Kidney (tissue), 13 donors: ENCODE measurements at regions not wholly inside any gene's neighbourhood (a gene's known extent, or its start where the extent isn't known, plus 50 kb on each side); places are given as distances from the start of the nearest gene placed in this dataset.
"Not testable (repeated sequence)": the region's sequence is repeated elsewhere in the genome, so short reads cannot be mapped to it uniquely, and the experiment has no call there.

Source experiments
- DNase-seq, 5 donors: peaks; one replicate each; pipeline ENCODE4 v3.0.0-alpha.2; 2013 to 2020
- FAIRE-seq: peaks from 2 replicates; lab custom pipeline; 2012; peaks lifted over from hg19 to GRCh38; lab: Jason Lieb, UNC
- H3K27ac ChIP-seq, 2 donors: one replicate each; pipeline ENCODE4 v1.7.0; 2013; ENCODE audit warnings: low read depth in 2 of 2, low read length in 2 of 2, inconsistent platforms in 1 of 2
- H3K27me3 ChIP-seq: one replicate; pipeline ENCODE4 v1.7.1; 2013; ENCODE audit warnings: low read length, inconsistent platforms; ENCODE audit not compliant: control insufficient read depth, insufficient read depth
- H3K36me3 ChIP-seq, 3 donors: one replicate each; pipeline versions ENCODE4 v1.7.0 to v1.7.1; 2013; ENCODE audit warnings: low read length in 3 of 3, control low read depth in 1 of 3, inconsistent platforms in 1 of 3; ENCODE audit not compliant: insufficient read depth in 3 of 3, control insufficient read depth in 2 of 3
- H3K4me1 ChIP-seq, 3 donors: one replicate each; pipeline versions ENCODE4 v1.7.0 to v1.7.1; 2013; ENCODE audit warnings: low read length in 3 of 3, inconsistent platforms in 1 of 3, low read depth in 1 of 3; ENCODE audit not compliant: control insufficient read depth in 2 of 3, insufficient read depth in 2 of 3
- H3K4me3 ChIP-seq, 3 donors: one replicate each; pipeline versions ENCODE4 v1.7.0 to v1.8.1; 2013; ENCODE audit warnings: low read length in 3 of 3, control low read depth in 1 of 3, inconsistent platforms in 1 of 3
- H3K9ac ChIP-seq, 3 donors: one replicate each; pipeline versions ENCODE4 v1.7.0 to v1.7.1; 2013; ENCODE audit warnings: low read length in 3 of 3, control low read depth in 1 of 3, inconsistent platforms in 1 of 3
- H3K9me3 ChIP-seq, 3 donors: one replicate each; pipeline versions ENCODE4 v1.7.0 to v1.7.1; 2013; ENCODE audit warnings: low read length in 3 of 3, control low read depth in 1 of 3, inconsistent platforms in 1 of 3; ENCODE audit not compliant: control insufficient read depth in 2 of 3, insufficient read depth in 1 of 3
- intact Hi-C: fragments of 100-400 bp; cut with DNase I; formaldehyde crosslinking; loops from one replicate; pipeline ENCODE4 v1.11.1; 2022
- TF ChIP-seq, protein P1 (sequence below): IDR thresholded peaks from 3 replicates; pipeline ENCODE4 v1.5.1; 2012; ENCODE audit warnings: mild to moderate bottlenecking, moderate library complexity, borderline replicate concordance; ENCODE audit not compliant: insufficient read depth; ENCODE audit errors: extremely low read depth
- donor health status: control.
- donor health status: control.
- donor health status: control.
- donor health status: control.
- donor health status: control.
- donor health status: DM: yes; HTN: yes; CAD: no.
- donor health status: Normal renal cell carcinoma (clear cell type).

DNA sequence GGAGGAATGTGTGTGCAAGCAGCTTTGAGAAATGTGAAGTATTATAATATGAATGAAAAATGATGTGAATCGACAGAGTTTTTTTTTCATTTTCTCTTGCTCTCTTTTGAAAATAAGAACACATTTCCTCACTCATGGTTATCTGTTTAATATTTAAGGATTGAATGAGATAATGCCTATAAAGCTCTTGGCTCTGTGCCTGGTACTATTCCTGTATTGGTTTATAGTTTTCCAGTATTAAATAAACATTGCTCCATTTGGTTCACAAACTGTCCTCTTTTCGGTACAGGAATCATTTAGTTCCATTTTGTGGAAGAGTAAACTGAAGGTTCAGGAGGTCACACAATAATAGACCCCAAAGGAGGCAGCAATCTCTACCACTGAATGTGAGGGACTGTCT lies 1185.5 kb upstream of the WWC1 start:
- no peak for FAIRE-seq

DNA sequence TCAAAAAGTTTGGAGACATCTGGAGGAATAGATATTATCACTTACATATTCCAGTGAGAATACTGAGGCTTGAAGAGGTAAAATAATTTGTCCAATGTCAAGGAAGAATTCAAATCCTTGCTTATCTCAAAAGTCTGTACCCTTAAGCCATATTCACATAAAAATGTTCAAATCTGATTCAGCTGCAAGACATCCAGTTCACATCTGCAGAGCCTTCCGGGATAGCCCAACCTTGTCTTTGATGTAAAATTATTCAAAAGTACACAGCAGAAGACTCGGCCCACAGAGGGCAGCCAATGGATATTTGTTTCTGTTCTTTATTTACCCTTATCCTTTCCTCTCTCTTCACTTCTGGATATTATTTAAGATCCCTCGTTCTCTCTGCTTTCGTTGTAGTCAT lies 1183.8 kb upstream of the WWC1 start:
- Histone ChIP-seq H3K27ac (no peak overlapping the region), H3K9me3 (no peaks in the 10 kb centered on the region), H3K4me1 (no peaks in the 10 kb centered on the region), H3K4me3 (no peak overlapping the region), H3K36me3 (no peaks in the 10 kb centered on the region), H3K27me3 (no peaks in the 10 kb centered on the region), H3K9ac (no peak overlapping the region)
- TF ChIP-seq, protein P1, sequence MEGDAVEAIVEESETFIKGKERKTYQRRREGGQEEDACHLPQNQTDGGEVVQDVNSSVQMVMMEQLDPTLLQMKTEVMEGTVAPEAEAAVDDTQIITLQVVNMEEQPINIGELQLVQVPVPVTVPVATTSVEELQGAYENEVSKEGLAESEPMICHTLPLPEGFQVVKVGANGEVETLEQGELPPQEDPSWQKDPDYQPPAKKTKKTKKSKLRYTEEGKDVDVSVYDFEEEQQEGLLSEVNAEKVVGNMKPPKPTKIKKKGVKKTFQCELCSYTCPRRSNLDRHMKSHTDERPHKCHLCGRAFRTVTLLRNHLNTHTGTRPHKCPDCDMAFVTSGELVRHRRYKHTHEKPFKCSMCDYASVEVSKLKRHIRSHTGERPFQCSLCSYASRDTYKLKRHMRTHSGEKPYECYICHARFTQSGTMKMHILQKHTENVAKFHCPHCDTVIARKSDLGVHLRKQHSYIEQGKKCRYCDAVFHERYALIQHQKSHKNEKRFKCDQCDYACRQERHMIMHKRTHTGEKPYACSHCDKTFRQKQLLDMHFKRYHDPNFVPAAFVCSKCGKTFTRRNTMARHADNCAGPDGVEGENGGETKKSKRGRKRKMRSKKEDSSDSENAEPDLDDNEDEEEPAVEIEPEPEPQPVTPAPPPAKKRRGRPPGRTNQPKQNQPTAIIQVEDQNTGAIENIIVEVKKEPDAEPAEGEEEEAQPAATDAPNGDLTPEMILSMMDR, result no peak
- FAIRE-seq, result no peak
- DNase-seq, result no peak
- intact Hi-C loops, result no loop called here

More for the DNA sequence above, 1185.5 kb upstream of the WWC1 start:
- TF ChIP-seq, protein P1, result no peak
- no peaks in the 10 kb centered on the region for H3K4me1 ChIP-seq
- no peak overlapping the region for H3K27ac ChIP-seq
- intact Hi-C loops, result no loop called here
- H3K36me3 ChIP-seq, result no peaks in the 10 kb centered on the region
- H3K9me3 ChIP-seq, result no peaks in the 10 kb centered on the region
- H3K4me3 ChIP-seq, result no peak overlapping the region
- no peaks in the 10 kb centered on the region for H3K27me3 ChIP-seq
- no peak for DNase-seq
- H3K9ac ChIP-seq, result no peak overlapping the region

DNA sequence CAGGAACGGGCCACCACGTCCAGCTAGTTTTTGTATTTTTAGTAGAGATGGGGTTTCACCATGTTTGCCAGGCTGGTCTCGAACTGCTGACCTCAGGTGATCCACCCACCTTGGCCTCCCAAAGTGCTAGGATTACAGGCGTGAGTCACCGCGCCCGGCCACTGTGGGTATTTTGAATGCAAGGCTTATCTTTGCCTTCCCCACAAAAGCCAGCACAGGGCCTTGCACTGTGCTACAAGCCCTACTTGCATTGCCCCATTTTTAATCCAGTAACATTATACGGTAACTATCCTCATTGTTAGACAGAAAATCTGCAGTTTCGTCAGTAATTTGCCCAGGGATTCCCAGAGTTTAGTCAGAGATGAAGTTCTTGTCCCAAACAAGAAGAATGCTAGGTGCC lies 1183.2 kb upstream of the WWC1 start:
- H3K9ac ChIP-seq, DNase-seq, H3K4me1 ChIP-seq, H3K36me3 ChIP-seq, H3K27me3 ChIP-seq, H3K27ac ChIP-seq, FAIRE-seq, H3K4me3 ChIP-seq, H3K9me3 ChIP-seq, intact Hi-C loops: not testable (repeated sequence)

DNA sequence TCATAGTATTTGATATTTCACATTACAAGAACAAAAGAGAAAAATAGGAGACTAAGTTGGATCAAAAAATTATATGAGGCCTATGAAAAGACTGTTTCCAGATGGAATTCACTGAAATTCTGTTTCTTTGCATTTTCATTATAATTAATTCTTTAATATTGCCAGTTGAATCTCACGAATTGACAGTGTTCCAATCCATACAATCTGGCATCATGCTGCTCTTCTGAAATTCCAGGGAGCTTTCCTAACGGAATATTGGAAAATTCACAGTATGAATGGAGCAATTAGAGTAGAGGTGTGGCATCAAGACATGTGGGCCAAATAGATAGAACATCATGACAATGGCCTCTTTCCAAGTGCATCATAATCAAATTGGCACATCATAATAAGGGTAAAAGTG lies 1178.9 kb upstream of the WWC1 start:
- H3K27ac ChIP-seq, result no peak overlapping the region
- no peaks in the 10 kb centered on the region for H3K4me1 ChIP-seq
- DNase-seq (no peak), FAIRE-seq (no peak)
- TF ChIP-seq, protein P1, result no peak
- no peak overlapping the region for H3K4me3 ChIP-seq
- H3K36me3 ChIP-seq, result no peaks in the 10 kb centered on the region
- intact Hi-C loops, result no loop called here
- no peaks in the 10 kb centered on the region for H3K27me3 ChIP-seq
- no peak overlapping the region for H3K9ac ChIP-seq
- no peaks in the 10 kb centered on the region for H3K9me3 ChIP-seq
